Stimulated activated CD4-positive, alpha-beta T cell treated with anti-CD3 and anti-CD28 coated beads, Interleukin-1b, Interleukin-23, amount 100 ng/mL, for 24 hours (primary cell): ENCODE measurements at regions not wholly inside any gene's neighbourhood (a gene's known extent, or its start where the extent isn't known, plus 50 kb on each side); places are given as distances from the start of the nearest gene placed in this dataset.

Source experiments
- DNase-seq, 4 experiments: peaks; one replicate each; pipeline ENCODE4 v3.0.0-alpha.2; 2020; ENCODE audit warnings: low read depth in 4 of 4, low spot score in 1 of 4

DNA sequence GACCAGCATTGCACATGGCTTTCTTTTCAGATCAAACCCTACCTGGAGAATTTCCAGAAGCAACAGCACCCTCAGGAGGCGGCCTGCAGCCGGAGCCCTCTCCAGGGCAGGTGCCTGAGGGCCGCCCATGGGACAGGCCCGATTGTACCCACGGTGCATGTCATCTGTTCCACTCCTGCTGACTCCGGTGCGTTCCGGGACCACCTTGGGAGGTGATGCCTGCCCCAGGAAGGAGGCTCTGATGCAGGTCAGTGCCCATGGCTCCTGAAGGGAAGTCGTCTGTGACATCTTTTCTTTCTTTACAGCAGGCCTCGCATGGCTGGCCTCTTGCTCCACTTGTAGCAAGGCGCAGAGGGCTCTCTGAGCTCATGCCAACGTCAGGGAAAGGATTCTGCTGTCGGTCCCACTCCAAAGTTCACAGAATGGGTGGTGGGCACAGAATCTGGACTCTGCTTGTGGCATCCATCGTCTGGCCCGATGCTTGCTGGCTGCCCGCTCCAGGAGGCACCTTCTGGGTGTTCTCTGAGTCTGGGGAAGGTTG lies 160.7 kb upstream of the RTL1 start:
- DNase-seq, result no peak

- DNase-seq, result no peak
Measured at GRCh38 chr14:101064718-101065117, 161.2 kb upstream of the RTL1 start.

- no peak for DNase-seq
Measured at GRCh38 chr14:101065246-101065645, 161.7 kb upstream of the RTL1 start.

DNA sequence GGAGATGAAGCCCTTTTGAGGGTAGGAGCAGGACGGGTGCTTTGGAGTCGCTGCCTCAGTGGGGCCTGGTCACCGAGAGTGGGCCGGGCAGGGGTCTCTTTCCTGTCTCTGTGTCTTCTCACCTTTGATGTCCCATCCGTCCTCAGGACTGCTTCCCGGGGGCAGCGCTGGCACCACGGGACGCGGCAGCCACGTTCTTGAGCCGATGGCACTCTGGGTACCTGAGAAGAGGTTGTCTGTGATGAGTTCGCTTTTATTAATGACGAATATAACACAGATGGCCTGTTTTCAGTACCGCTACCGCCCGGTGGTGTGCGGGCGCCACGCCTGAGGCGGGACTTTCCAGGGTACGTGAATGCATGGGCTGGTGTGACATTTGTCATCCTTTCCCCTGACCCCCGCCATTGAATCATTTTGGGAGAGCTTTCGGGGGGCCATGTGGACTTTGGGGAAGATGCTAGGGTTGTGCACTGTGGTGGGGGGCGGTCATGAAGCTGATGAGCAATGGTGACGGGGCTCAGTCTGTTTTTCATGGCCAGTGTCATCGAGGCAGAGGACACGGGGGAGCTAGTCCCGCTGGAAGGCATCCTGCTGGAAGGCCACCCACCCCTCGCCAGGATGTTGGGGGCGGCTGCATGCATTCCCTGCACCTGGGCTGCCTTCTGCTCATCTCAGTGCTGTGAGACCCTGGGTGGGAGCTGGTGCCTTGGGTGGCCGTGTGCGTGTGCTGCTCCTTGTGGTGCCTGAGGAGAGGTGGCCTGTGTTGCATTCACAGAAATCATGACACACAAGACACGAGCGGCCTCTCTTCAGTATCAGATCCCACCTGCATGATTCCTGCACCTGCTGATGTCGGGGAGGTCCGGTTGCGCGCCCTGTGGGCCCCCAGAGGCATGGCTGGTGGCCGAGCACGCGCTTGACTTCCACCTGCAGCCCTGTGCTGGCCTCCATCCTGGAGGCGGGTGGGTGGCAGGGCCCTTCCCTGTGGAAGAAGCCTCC lies 162.5 kb upstream of the RTL1 start:
- no peak for DNase-seq

- no peak for DNase-seq
Measured at GRCh38 chr14:101066826-101067510, 163.4 kb upstream of the RTL1 start.

DNA sequence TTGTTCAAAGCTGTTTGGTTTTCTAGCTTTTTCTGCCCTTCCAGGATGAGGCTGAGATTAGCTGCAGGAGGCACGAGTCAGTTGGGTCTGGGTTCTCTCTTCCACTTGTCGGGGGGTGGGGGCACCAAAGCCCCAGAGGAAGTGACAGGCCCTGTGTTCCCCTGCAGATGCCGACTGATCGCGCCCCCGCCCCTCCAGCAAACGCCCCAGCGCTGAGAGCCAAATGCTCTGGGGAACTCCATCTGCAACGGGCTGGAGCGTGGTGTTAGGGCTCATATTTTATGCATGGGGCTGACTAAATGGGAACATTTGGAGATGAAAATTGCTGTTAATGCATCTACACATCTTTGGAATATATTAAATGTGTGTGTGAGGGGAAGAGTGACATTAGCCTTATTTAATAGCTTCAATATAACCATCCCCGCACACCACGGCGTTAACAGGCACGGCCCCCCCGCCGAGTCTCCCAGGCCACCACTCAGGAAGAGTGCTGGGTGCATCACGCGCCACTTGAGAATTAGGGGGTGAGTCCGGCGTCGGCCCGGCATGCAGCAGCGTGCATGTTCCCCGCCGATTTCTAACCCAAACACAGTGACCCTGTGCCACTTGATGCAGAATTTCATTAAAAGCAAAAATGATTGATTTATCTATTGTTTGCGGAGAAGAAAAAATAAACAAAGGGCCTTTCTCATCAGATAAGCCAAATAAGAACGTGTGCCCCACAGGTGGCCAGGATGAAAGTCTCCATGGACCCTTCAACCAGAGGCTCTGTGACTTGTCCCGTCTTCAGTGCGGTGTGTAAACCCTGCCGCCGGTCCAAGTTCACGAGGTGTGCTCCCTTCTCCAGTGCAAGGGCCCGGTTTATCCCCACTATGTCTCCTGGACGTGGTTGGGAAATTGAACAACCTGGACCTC lies 165.0 kb upstream of the RTL1 start:
- no peak for DNase-seq

GRCh38 chr14:101069228-101069549 lies 165.7 kb upstream of the RTL1 start:
- no peak for DNase-seq

DNA sequence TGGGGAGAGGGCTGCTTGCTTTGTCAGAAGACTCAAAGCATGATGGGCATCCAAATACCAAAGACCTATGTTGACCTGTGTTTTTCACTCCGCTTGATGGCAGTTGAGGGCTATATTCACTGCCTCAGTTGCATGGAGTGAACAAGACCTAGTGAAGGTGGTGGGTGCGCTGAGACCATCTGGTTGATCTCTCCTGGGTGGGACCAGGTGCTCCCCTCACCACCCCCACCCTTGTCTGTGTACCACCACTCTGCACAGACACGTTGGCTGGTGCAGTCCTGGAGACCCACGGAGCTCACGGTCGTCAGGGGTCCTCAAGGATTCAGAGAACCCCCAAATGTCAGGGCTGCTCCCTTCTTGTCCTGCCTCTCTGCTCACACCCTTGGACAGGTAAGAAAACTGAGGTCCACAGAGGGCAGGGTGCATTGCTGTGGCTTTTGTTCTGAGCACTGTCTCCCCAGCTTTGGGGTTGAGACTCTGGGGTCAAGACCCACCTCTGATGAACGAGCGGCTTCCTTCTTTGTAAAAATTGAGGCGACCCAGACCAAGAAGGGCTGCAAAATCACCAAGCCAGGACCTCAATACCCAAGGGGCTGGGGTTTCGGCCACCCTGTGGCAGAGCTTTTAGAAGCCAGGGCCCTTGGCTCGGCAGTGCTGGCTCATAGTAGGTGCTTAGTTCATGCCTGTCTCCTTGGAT lies 166.3 kb upstream of the RTL1 start:
- no peak for DNase-seq

DNA sequence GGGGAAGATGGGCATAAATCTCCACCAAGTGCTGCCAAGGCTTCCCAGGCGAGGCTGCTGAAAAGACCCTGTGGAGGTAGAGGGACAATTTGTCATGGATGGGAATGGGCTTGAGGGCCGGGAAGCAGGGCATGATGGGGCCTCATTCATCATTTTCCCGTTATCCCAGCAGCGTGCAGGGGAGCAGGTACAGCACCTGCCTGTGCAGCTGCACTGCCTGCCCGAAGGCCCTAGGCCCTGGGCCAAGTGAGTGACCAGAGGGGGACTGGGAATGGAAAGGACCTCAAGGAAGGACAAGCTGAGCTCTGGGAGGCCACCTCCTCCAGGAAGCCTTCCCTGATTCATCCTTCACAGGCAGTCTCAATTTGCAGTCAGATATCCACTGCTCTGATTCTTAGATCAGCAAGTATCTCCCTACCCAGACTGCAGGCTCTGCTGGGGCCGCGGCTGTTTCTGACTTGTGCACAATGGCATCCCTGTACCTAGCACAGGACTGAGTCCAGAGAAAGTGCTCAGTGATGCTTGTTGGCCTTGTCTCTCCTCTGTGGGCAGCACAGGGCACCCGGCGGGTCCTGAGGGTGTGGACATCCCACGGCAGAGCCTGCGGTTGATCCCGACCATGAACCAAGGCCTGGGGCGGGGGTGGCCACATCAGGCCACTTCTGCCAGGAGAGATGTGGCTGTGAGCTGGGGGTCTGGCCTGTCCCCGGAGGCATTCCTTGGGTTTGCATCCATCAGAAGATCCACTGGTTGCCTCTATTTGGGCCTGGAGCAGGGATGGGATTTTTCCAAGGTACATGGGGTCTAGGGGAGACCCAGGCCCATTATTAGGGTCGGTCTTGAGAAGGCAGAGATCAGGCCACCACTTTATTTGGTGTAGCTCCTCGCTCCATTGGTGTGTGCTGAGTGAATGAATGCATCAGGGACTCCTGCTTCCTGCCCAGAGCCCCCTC lies 167.3 kb upstream of the RTL1 start:
- no peak for DNase-seq

- no peak for DNase-seq
Measured at GRCh38 chr14:101071493-101071906, 168.0 kb upstream of the RTL1 start.

GRCh38 chr14:101072070-101072469 lies 168.5 kb upstream of the RTL1 start:
- no peak for DNase-seq

DNA sequence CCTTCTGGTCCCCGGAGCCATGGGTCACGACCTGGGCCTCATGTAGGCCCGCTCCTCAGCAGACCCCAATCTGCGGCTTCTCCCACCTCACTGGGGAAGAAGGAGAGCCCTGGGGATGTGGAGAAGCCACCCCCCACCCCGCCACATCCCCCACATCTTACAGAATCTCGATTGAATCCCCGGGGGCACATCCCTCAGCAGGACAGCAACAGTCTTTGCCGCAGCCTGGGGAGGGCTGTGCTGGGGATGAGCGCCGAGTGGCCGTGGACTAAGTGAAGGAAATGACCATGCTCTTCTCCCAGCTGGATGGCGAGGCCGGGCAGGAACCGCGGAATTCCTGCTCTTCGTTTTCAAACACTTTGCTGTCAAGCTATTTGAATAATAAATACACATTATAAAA lies 169.0 kb upstream of the RTL1 start:
- no peak for DNase-seq

- no peak for DNase-seq
Measured at GRCh38 chr14:101072945-101073597, 169.5 kb upstream of the RTL1 start.

- DNase-seq, result no peak
Measured at GRCh38 chr14:101073598-101073965, 170.1 kb upstream of the RTL1 start.

- DNase-seq, result no peak
Measured at GRCh38 chr14:101074196-101075024, 170.9 kb upstream of the RTL1 start.

- no peak for DNase-seq
Measured at GRCh38 chr14:101075025-101075800, 171.7 kb upstream of the RTL1 start.

- no peak for DNase-seq
Measured at GRCh38 chr14:101075801-101076413, 172.4 kb upstream of the RTL1 start.
